Ishikawa (cell line): ENCODE measurements at regions not wholly inside any gene's neighbourhood (a gene's known extent, or its start where the extent isn't known, plus 50 kb on each side); places are given as distances from the start of the nearest gene placed in this dataset.

Experiments used
- CREB1 ChIP-seq: IDR thresholded peaks from 2 replicates; pipeline ENCODE4 v1.6.1; 2012; ENCODE audit warnings: low read depth
- EP300 ChIP-seq: IDR thresholded peaks from 2 replicates; pipeline ENCODE4 v1.6.1; 2012; ENCODE audit warnings: borderline replicate concordance
- FOXM1 ChIP-seq: IDR thresholded peaks from 2 replicates; pipeline ENCODE4 v1.6.1; 2012; ENCODE audit warnings: low read depth, borderline replicate concordance
- MAX ChIP-seq: IDR thresholded peaks from 2 replicates; pipeline ENCODE4 v1.6.1; 2012
- NFIC ChIP-seq: IDR thresholded peaks from 2 replicates; pipeline ENCODE4 v1.6.1; 2012
- RAD21 ChIP-seq: IDR thresholded peaks from 2 replicates; pipeline ENCODE4 v1.6.1; 2012; ENCODE audit warnings: low read depth
- REST ChIP-seq: IDR thresholded peaks from 2 replicates; pipeline ENCODE4 v1.6.1; 2012; ENCODE audit warnings: low read depth, mild to moderate bottlenecking
- TAF1 ChIP-seq: IDR thresholded peaks from 2 replicates; pipeline ENCODE4 v1.6.1; 2012; ENCODE audit warnings: low read depth, mild to moderate bottlenecking
- TCF12 ChIP-seq: IDR thresholded peaks from 2 replicates; pipeline ENCODE4 v1.6.1; 2012; ENCODE audit warnings: low read depth
- TEAD4 ChIP-seq: IDR thresholded peaks from 2 replicates; pipeline ENCODE4 v1.6.1; 2012
- USF1 ChIP-seq: IDR thresholded peaks from 2 replicates; pipeline ENCODE4 v1.6.1; 2012
- YY1 ChIP-seq: IDR thresholded peaks from 2 replicates; pipeline ENCODE4 v1.6.1; 2012; ENCODE audit warnings: low read depth
- ZBTB7A ChIP-seq: IDR thresholded peaks from 2 replicates; pipeline ENCODE4 v1.6.1; 2012; ENCODE audit warnings: low read depth

- TF ChIP-seq REST (no peak), RAD21 (no peak), USF1 (no peak), MAX (no peak), ZBTB7A (no peak), TCF12 (no peak), NFIC (no peak), TAF1 (no peak), TEAD4 (no peak), EP300 (no peak), CREB1 (no peak), FOXM1 (no peak), YY1 (no peak)
Measured at GRCh38 chr2:235140801-235141081, 188.9 kb downstream of the SH3BP4 start.
